Breast epithelium (tissue), 4 donors: ENCODE measurements at regions not wholly inside any gene's neighbourhood (a gene's known extent, or its start where the extent isn't known, plus 50 kb on each side); places are given as distances from the start of the nearest gene placed in this dataset.

Source experiments
- DNase-seq, 2 donors: peaks; one replicate each; pipeline ENCODE4 v3.0.0-alpha.2; 2019; ENCODE audit warnings: low spot score in 2 of 2
- H3K27ac ChIP-seq, 2 donors: fragments of 200-600 bp; sonication (generic) in 1 of 2; one replicate each; pipeline ENCODE4 v1.5.1; 2016 to 2019; ENCODE audit warnings: mild to moderate bottlenecking in 1 of 2
- H3K27me3 ChIP-seq, 2 donors: fragments of 200-600 bp; sonication (generic) in 1 of 2; one replicate each; pipeline versions ENCODE4 v1.5.1 to v1.6.0; 2017 to 2019; ENCODE audit warnings: control low read depth in 1 of 2, mild to moderate bottlenecking in 1 of 2
- H3K36me3 ChIP-seq: fragments of 200-600 bp; one replicate; pipeline ENCODE4 v1.5.1; 2019
- H3K4me1 ChIP-seq, 2 donors: fragments of 200-600 bp; sonication (generic); one replicate each; pipeline ENCODE4 v1.5.1; 2016 to 2019; ENCODE audit warnings: control low read depth in 1 of 2
- H3K4me3 ChIP-seq, 3 donors: fragments of 200-600 bp; sonication (generic); 1 replicate in 2 of 3; 2 replicates in 1 of 3; pipeline ENCODE4 v1.5.1; 2016 to 2019; ENCODE audit warnings: mild to moderate bottlenecking in 3 of 3, moderate library complexity in 2 of 3
- H3K9me3 ChIP-seq, 2 donors: fragments of 200-600 bp; sonication (generic) in 1 of 2; one replicate each; pipeline ENCODE4 v1.5.1; 2016 to 2019; ENCODE audit warnings: control low read depth in 1 of 2
- POLR2A ChIP-seq: fragments of 450-650 bp; IDR thresholded peaks from one replicate; pipeline ENCODE4 v1.6.1; 2016; ENCODE audit warnings: antibody characterized with exemption, mild to moderate bottlenecking, moderate library complexity
- POLR2AphosphoS5 ChIP-seq, 3 donors: sonication (generic); formaldehyde crosslinking; IDR thresholded peaks; one replicate each; pipeline ENCODE4 v1.6.1; 2017; ENCODE audit warnings: antibody characterized with exemption in 3 of 3
- intact Hi-C: fragments of 100-400 bp; cut with DNase I; formaldehyde crosslinking; loops from one replicate; pipeline ENCODE4 v1.15.1; 2023; ENCODE audit warnings: low total_unique reads
- TF ChIP-seq, protein P1 (sequence below), 3 donors: fragments of 450-650 bp; IDR thresholded peaks; one replicate each; pipeline ENCODE4 v1.5.1; 2016 to 2017; ENCODE audit warnings: antibody characterized with exemption in 3 of 3, mild to moderate bottlenecking in 3 of 3, moderate library complexity in 3 of 3

DNA sequence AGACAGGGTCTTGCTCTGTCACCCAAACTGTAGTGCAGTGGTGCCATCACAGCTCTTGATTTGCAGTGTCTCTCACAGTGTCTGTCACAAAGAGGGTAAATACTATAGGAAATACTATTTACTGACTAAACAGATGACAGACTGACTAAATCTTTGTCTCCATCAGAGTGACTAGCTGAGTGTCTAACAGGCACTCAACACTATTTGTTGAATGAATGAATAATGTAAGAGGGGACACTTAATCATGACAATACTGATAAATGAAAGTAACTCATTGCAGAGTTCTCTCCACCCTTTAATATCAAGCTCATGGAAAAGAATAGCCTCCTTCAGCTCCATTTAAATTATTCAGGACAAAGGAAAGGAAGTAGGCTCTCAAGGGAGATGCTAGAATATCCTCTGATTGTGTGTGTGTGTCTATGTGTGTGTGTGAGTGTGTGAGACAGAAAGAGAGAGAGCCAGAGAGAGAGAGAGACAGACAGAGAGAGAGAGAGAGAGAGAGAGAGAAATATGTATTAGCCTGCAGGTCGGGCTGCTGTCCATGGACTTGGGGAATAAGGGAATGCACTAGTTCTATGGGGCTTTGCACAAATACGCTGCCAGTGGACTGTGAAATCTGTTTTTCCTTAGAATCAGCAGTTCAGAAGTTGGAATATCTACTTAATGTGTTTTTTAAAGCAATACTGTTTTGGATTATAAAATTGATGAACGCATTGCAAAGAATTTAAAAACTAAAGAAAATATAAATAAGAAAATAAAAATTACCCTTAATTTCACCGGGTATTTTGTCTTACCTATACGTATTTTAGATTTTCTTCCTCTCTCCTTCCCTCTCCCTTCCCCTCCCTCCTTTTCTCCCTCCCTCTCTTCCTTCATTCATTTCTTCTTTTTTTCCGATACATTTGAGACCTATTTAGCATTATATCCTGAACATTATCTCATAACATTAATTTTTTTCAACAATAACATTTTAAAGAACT, 132.9 kb upstream of the LRIG1 start:
- intact Hi-C loops, result no loop called here
- TF ChIP-seq POLR2AphosphoS5 (IDR thresholded peaks at IDR 0.05) (no peak), POLR2A (no peak)
- TF ChIP-seq, protein P1, sequence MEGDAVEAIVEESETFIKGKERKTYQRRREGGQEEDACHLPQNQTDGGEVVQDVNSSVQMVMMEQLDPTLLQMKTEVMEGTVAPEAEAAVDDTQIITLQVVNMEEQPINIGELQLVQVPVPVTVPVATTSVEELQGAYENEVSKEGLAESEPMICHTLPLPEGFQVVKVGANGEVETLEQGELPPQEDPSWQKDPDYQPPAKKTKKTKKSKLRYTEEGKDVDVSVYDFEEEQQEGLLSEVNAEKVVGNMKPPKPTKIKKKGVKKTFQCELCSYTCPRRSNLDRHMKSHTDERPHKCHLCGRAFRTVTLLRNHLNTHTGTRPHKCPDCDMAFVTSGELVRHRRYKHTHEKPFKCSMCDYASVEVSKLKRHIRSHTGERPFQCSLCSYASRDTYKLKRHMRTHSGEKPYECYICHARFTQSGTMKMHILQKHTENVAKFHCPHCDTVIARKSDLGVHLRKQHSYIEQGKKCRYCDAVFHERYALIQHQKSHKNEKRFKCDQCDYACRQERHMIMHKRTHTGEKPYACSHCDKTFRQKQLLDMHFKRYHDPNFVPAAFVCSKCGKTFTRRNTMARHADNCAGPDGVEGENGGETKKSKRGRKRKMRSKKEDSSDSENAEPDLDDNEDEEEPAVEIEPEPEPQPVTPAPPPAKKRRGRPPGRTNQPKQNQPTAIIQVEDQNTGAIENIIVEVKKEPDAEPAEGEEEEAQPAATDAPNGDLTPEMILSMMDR (IDR thresholded peaks at IDR 0.05), result no peak
- Histone ChIP-seq H3K9me3 (no peaks in the 10 kb centered on the region), H3K27me3 (no peaks in the 10 kb centered on the region), H3K4me1 (no peaks in the 10 kb centered on the region), H3K27ac (no peak overlapping the region), H3K36me3 (no peaks in the 10 kb centered on the region), H3K4me3 (no peak overlapping the region)
- DNase-seq, result no peak

DNA sequence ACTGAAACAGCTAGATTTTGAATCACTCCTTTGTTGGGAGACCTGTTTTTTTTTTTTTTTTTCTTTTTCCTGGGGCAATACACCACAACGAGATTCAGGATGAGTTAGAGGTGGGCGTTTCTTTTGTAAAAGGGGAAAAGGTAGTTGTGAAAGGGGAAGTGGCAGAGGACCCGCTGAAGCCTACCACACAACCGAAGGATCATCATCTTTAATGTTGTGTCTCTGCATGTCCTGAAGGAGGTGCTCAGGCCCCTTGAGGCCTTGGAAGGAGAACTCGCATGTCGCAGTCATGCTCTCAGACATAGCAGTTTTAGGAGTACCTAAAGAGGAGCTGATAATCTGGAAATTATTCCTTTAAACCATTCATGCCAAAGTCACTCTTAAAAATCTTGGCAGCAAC, 137.9 kb upstream of the LRIG1 start:
- no peak overlapping the region for H3K4me3 ChIP-seq
- no peak for DNase-seq
- intact Hi-C loops, result no loop called here
- H3K9me3 ChIP-seq, result no peaks in the 10 kb centered on the region
- no peaks in the 10 kb centered on the region for H3K27me3 ChIP-seq
- peak overlapping the region in 1 of 2 donors; percentile 46 for H3K27ac ChIP-seq
- no peaks in the 10 kb centered on the region for H3K4me1 ChIP-seq
- TF ChIP-seq POLR2A (no peak), POLR2AphosphoS5 (IDR thresholded peaks at IDR 0.05) (no peak)
- TF ChIP-seq, protein P1 (IDR thresholded peaks at IDR 0.05), result no peak
- H3K36me3 ChIP-seq, result no peaks in the 10 kb centered on the region

DNA sequence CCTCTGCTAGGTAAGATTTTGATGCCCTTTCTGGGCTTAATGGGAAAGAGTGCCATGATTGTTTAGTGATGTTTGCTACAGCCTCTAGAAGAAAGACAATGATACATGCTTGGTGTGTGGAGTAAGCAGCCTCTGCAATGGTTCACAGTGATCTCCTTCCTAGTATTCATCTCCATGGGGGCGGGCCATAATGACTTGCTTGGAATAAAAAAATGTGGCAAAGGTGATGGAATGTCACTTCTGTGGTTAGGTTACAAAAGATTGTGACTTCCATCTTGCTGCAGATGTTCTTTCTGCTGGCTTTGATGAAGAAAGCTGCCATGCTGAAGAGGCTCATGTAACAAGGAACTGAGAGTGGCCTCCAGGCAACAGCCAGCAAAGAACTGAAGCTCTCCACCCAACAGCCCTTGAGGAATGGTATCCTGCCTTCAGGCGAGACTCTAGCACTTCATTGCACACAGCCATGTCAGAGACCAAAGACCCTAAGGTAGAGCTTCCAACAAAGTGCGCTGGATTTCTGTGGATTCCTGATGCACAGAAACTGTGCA, 139.1 kb upstream of the LRIG1 start:
- peaks cover 0 to 3% of the 10 kb centered on the region in 2 donors for H3K9me3 ChIP-seq
- H3K4me3 ChIP-seq, result no peak overlapping the region
- intact Hi-C loops, result no loop called here
- H3K27ac ChIP-seq, result no peak overlapping the region
- H3K36me3 ChIP-seq, result no peaks in the 10 kb centered on the region
- no peaks in the 10 kb centered on the region for H3K27me3 ChIP-seq
- DNase-seq, result no peak
- H3K4me1 ChIP-seq, result no peaks in the 10 kb centered on the region
- TF ChIP-seq POLR2A, result no peak

DNA sequence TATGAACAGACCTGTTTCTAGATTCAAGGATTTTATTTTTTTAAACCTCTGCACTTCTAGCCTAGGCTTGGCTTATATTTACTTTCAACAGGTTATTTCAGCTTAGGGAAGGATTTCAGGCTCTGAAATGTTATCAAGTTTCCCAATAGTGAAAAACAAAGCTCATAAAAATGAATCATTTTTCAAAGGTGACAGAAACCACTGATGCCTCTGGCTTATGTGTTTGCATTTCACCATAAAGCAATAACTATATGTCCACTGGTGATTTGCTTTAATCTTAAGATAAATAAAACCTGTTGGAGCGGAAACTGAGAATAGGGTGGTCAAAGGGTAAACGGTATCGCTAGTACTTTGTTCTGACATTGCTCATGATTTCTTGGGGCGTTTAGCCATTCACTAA, 141.2 kb upstream of the LRIG1 start:
- Histone ChIP-seq H3K27ac (no peak overlapping the region), H3K4me1 (no peaks in the 10 kb centered on the region), H3K36me3 (no peaks in the 10 kb centered on the region), H3K4me3 (no peak overlapping the region), H3K9me3 (peaks cover 0 to 3% of the 10 kb centered on the region in 2 donors), H3K27me3 (no peaks in the 10 kb centered on the region)
- TF ChIP-seq, protein P1 (IDR thresholded peaks at IDR 0.05), result no peak
- no peak for TF ChIP-seq POLR2A
- DNase-seq, result no peak
- intact Hi-C loops, result no loop called here

DNA sequence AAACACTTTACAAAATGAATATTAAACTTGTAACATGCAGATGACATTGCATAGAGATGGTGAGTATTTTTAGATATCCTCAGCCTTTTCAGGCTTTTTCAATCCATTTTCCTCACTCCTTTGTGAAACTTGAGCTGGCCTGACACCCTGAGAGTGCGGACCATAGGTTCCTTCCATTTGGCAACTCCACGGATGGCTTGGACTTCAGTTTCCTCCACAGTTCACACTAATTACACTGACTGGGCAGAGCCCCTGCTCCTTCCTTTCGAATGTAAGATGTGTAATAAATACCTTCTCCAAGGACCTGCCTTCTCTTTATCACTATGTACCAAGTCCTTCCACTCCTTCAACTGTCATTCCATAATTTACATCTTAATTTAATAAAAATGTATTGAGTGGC, 141.7 kb upstream of the LRIG1 start:
- Histone ChIP-seq H3K4me1 (no peaks in the 10 kb centered on the region), H3K4me3 (no peak overlapping the region), H3K36me3 (no peaks in the 10 kb centered on the region), H3K27me3 (no peaks in the 10 kb centered on the region), H3K9me3 (peaks cover 0 to 3% of the 10 kb centered on the region in 2 donors), H3K27ac (no peak overlapping the region)
- no peak for TF ChIP-seq POLR2A
- DNase-seq, result no peak
- intact Hi-C loops, result no loop called here

DNA sequence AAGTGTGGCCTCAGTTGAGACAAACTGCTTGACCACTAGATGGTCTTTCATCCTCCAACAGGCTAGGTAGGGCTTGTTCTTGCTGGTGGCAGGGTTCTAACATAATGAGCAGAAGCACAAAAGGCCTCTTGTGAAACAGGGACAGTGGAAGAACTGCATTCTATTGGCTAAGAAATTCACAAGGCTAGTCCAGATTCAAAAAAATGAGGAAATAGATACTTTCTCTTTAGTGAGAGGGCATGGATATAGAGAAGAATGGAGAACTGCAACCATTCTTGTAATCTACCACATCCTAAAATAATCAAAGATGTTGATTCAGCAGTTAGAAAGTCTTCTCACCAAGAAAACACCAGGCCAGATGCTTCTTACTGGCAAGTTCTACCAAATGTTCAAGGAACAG, 143.7 kb upstream of the LRIG1 start:
- H3K27me3 ChIP-seq, result no peaks in the 10 kb centered on the region
- no peak for TF ChIP-seq POLR2A
- TF ChIP-seq POLR2AphosphoS5 (IDR thresholded peaks at IDR 0.05), result no peak
- peaks cover 0 to 3% of the 10 kb centered on the region in 2 donors for H3K9me3 ChIP-seq
- no peaks in the 10 kb centered on the region for H3K4me1 ChIP-seq
- DNase-seq, result no peak
- H3K4me3 ChIP-seq, result no peak overlapping the region
- no peak overlapping the region for H3K27ac ChIP-seq
- intact Hi-C loops, result no loop called here
- no peaks in the 10 kb centered on the region for H3K36me3 ChIP-seq
